Fibroblast of lung (primary cell): ENCODE measurements at regions not wholly inside any gene's neighbourhood (a gene's known extent, or its start where the extent isn't known, plus 50 kb on each side); places are given as distances from the start of the nearest gene placed in this dataset.

Experiments used
- DNase-seq, 2 donors: peaks; one replicate each; pipeline versions ENCODE4 v3.0.0 to v3.0.0-alpha.2; 2010; ENCODE audit warnings: low read depth in 2 of 2
- H2AFZ ChIP-seq: 2 replicates; pipeline ENCODE4 v1.5.1; 2012; ENCODE audit warnings: low read length, control low read depth, inconsistent platforms
- H3K27ac ChIP-seq: 2 replicates; pipeline ENCODE4 v1.5.1; 2011; ENCODE audit warnings: low read length, control low read depth; ENCODE audit not compliant: insufficient read depth
- H3K27me3 ChIP-seq: 2 replicates; pipeline ENCODE4 v1.5.1; 2011; ENCODE audit warnings: mild to moderate bottlenecking, low read length; ENCODE audit not compliant: control insufficient read depth, insufficient read depth
- H3K36me3 ChIP-seq: 2 replicates; pipeline ENCODE4 v1.5.1; 2011; ENCODE audit warnings: low read length; ENCODE audit not compliant: control insufficient read depth, insufficient read depth
- H3K4me1 ChIP-seq: 2 replicates; pipeline ENCODE4 v1.5.1; 2011; ENCODE audit warnings: low read length; ENCODE audit not compliant: control insufficient read depth, insufficient read depth; ENCODE audit errors: extremely low read depth
- H3K4me2 ChIP-seq: 2 replicates; pipeline ENCODE4 v1.5.1; 2011; ENCODE audit warnings: low read length, control low read depth; ENCODE audit not compliant: insufficient read depth; ENCODE audit errors: extremely low read depth
- H3K4me3 ChIP-seq, 4 experiments: fragments of 200-600 bp in 1 of 4; sonication (generic) in 1 of 4; replicated peaks in 1 of 4; 2 replicates each; pipeline ENCODE4 v1.5.1; 2011 to 2016; ENCODE audit warnings: low read length in 4 of 4, low read depth in 3 of 4, mild to moderate bottlenecking in 3 of 4, control low read depth in 2 of 4, inconsistent platforms in 1 of 4, mixed read lengths in 1 of 4; ENCODE audit not compliant: insufficient read depth in 1 of 4; ENCODE audit errors: control extremely low read depth in 1 of 4
- H3K79me2 ChIP-seq: 2 replicates; pipeline ENCODE4 v1.5.1; 2012; ENCODE audit warnings: mild to moderate bottlenecking, low read length, inconsistent platforms; ENCODE audit not compliant: control insufficient read depth, insufficient read depth
- H3K9ac ChIP-seq: 2 replicates; pipeline ENCODE4 v1.5.1; 2011; ENCODE audit warnings: mild to moderate bottlenecking, low read length, control low read depth; ENCODE audit not compliant: insufficient read depth
- H3K9me3 ChIP-seq: 2 replicates; pipeline ENCODE4 v1.5.1; 2012; ENCODE audit warnings: low read depth, low read length; ENCODE audit not compliant: control insufficient read depth, insufficient read depth
- H4K20me1 ChIP-seq: 2 replicates; pipeline ENCODE4 v1.5.1; 2011; ENCODE audit warnings: low read length; ENCODE audit not compliant: control insufficient read depth, insufficient read depth; ENCODE audit errors: extremely low read depth
- CTCF ChIP-seq, 2 donors: IDR thresholded peaks in 1 of 2; conservative IDR thresholded peaks in 1 of 2; 1 replicate in 1 of 2; 2 replicates in 1 of 2; pipeline ENCODE4 v1.5.1; 2011 to 2012; ENCODE audit warnings: low read length in 2 of 2, control low read depth in 1 of 2, inconsistent platforms in 1 of 2, low read depth in 1 of 2, mild to moderate bottlenecking in 1 of 2
- EZH2 ChIP-seq: IDR thresholded peaks from 2 replicates; pipeline ENCODE4 v1.5.1; 2012; ENCODE audit warnings: low read length, control low read depth, mild to moderate bottlenecking; ENCODE audit errors: missing control alignments

DNA sequence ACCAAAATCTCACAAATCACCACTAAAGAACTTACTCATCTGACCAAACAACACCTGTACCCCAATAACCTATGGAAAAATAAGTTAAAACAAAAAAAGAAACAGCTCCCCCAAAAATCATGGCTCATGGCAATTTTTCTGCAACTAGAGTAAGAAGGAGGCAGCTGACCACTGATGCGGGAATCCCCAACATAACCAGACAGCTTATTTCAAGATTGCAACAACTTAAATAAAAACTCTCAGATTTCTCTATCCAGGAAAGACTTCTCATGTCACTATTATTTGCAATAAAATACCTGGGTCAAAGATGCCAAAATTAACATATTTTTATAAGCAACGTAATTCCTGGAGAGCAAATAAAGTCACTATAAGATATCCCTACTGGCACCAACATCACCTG is 128.1 kb upstream of the LY86 start:
- Histone ChIP-seq H3K9me3 (no peaks in the 10 kb centered on the region), H3K4me2 (no peak overlapping the region), H4K20me1 (no peaks in the 10 kb centered on the region), H3K36me3 (no peaks in the 10 kb centered on the region), H2AFZ (no peak overlapping the region), H3K79me2 (no peaks in the 10 kb centered on the region), H3K27me3 (no peaks in the 10 kb centered on the region), H3K27ac (no peak overlapping the region), H3K4me3 (no peak overlapping the region), H3K4me1 (no peaks in the 10 kb centered on the region), H3K9ac (no peak overlapping the region)
- no peak for TF ChIP-seq EZH2
- no peak for TF ChIP-seq CTCF (conservative IDR thresholded peaks at IDR 0.05 in 1 of 2, IDR thresholded peaks at IDR 0.05 in 1 of 2; ENCODE audit: low read depth in 1 of 2, low read length in 2 of 2)
- DNase-seq, result no peak

GRCh38 chr6:6461138-6461537 is 127.4 kb upstream of the LY86 start:
- no peak overlapping the region for H3K27ac ChIP-seq
- no peaks in the 10 kb centered on the region for H3K27me3 ChIP-seq

GRCh38 chr6:6466967-6467761 is 121.4 kb upstream of the LY86 start:
- H3K4me2 ChIP-seq, result no peak overlapping the region
- TF ChIP-seq EZH2, result no peak
- TF ChIP-seq CTCF (conservative IDR thresholded peaks at IDR 0.05 in 1 of 2, IDR thresholded peaks at IDR 0.05 in 1 of 2; ENCODE audit: low read depth in 1 of 2, low read length in 2 of 2), result no peak
- H3K4me3 ChIP-seq, result no peak overlapping the region
- no peak overlapping the region for H3K9ac ChIP-seq
- no peaks in the 10 kb centered on the region for H3K4me1 ChIP-seq
- H3K36me3 ChIP-seq, result no peaks in the 10 kb centered on the region
- H3K27ac ChIP-seq, result no peak overlapping the region
- no peaks in the 10 kb centered on the region for H3K79me2 ChIP-seq
- DNase-seq, result peak in 1 of 2 donors; percentile 1
- no peaks in the 10 kb centered on the region for H3K27me3 ChIP-seq
- no peak overlapping the region for H2AFZ ChIP-seq
- no peaks in the 10 kb centered on the region for H3K9me3 ChIP-seq
- no peaks in the 10 kb centered on the region for H4K20me1 ChIP-seq

More at GRCh38 chr6:6461138-6461537, 127.4 kb upstream of the LY86 start:
- H3K9ac ChIP-seq, result no peak overlapping the region
- H3K4me3 ChIP-seq, result no peak overlapping the region
- H3K9me3 ChIP-seq, result no peaks in the 10 kb centered on the region
- DNase-seq, result no peak
- H2AFZ ChIP-seq, result no peak overlapping the region
- H3K4me2 ChIP-seq, result no peak overlapping the region
- no peaks in the 10 kb centered on the region for H4K20me1 ChIP-seq
- H3K4me1 ChIP-seq, result no peaks in the 10 kb centered on the region
- no peaks in the 10 kb centered on the region for H3K79me2 ChIP-seq
- H3K36me3 ChIP-seq, result no peaks in the 10 kb centered on the region
- no peak for TF ChIP-seq EZH2
- TF ChIP-seq CTCF (conservative IDR thresholded peaks at IDR 0.05 in 1 of 2, IDR thresholded peaks at IDR 0.05 in 1 of 2; ENCODE audit: low read depth in 1 of 2, low read length in 2 of 2), result no peak
